ENCODE measurements at regions not wholly inside any gene's neighbourhood (a gene's known extent, or its start where the extent isn't known, plus 50 kb on each side); places are given as distances from the start of the nearest gene placed in this dataset.

DNA sequence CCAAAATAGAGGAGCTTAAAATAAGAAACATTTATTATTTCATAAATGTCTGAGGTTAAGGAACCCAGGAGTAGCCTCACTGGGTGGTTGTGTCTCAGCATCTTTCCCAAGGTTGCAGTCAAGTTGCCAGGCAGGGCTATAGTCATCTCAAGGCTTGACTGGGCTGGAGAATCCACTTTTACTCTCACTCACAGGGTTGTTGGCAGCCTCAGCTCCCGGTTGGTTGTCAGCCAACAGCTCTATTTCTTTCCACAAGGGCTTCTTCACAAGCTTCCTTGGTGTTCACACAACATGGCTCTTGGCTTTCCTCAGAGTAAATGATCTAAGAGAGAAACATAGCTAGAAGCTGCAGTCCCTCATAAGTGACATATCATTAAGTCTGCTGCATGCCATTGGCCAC is 55.6 kb upstream of the TEX51 start:
- no peak for DNase-seq (ENCODE audit: low read depth)
- TF ChIP-seq, protein P1, sequence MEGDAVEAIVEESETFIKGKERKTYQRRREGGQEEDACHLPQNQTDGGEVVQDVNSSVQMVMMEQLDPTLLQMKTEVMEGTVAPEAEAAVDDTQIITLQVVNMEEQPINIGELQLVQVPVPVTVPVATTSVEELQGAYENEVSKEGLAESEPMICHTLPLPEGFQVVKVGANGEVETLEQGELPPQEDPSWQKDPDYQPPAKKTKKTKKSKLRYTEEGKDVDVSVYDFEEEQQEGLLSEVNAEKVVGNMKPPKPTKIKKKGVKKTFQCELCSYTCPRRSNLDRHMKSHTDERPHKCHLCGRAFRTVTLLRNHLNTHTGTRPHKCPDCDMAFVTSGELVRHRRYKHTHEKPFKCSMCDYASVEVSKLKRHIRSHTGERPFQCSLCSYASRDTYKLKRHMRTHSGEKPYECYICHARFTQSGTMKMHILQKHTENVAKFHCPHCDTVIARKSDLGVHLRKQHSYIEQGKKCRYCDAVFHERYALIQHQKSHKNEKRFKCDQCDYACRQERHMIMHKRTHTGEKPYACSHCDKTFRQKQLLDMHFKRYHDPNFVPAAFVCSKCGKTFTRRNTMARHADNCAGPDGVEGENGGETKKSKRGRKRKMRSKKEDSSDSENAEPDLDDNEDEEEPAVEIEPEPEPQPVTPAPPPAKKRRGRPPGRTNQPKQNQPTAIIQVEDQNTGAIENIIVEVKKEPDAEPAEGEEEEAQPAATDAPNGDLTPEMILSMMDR (IDR thresholded peaks at IDR 0.05; ENCODE audit: low read length, missing control alignments) = no peak
- no peak overlapping the region for H3K4me3 ChIP-seq (replicated peaks; ENCODE audit: low read depth, low read length)

DNA sequence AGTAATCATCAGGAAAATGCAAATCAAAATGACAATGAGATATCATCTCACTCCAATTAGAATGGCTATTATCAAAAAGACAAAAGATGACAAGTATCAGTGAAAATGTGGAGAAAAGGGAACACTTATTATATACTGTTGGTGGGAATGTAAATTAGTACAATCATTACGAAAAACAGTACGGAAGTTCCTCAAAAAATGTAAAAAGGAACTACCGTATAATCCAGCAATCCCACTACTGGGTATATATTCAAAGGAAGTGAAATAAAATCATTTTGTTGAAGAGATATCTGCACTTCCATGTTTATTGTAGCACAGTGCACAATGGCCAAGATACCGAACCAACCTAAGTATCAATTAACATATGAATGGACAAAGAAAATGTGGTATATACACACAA is 52.4 kb upstream of the TEX51 start:
- DNase-seq (ENCODE audit: low read depth) = no peak
- TF ChIP-seq, protein P1 (IDR thresholded peaks at IDR 0.05; ENCODE audit: low read length, missing control alignments) = no peak

More for the DNA sequence above, 52.4 kb upstream of the TEX51 start:
- H3K4me3 ChIP-seq (replicated peaks; ENCODE audit: low read depth, low read length) = no peak overlapping the region
